Esophagus squamous epithelium (tissue), 4 donors: ENCODE measurements at regions not wholly inside any gene's neighbourhood (a gene's known extent, or its start where the extent isn't known, plus 50 kb on each side); places are given as distances from the start of the nearest gene placed in this dataset.
"Not testable (repeated sequence)": the region's sequence is repeated elsewhere in the genome, so short reads cannot be mapped to it uniquely, and the experiment has no call there.

Experiments
- POLR2A ChIP-seq, 4 donors: fragments of 450-650 bp; IDR thresholded peaks; one replicate each; pipeline ENCODE4 v1.6.1; 2017; ENCODE audit warnings: antibody characterized with exemption in 4 of 4, mild to moderate bottlenecking in 4 of 4, moderate library complexity in 3 of 4
- TF ChIP-seq, protein P1 (sequence below), 6 experiments: fragments of 450-650 bp in 4 of 6; fragments of 200-600 bp in 2 of 6; sonication (generic) in 2 of 6; IDR thresholded peaks; one replicate each; pipeline ENCODE4 v1.5.1; 2016 to 2019; ENCODE audit warnings: antibody characterized with exemption in 6 of 6, mild to moderate bottlenecking in 4 of 6, moderate library complexity in 4 of 6

DNA sequence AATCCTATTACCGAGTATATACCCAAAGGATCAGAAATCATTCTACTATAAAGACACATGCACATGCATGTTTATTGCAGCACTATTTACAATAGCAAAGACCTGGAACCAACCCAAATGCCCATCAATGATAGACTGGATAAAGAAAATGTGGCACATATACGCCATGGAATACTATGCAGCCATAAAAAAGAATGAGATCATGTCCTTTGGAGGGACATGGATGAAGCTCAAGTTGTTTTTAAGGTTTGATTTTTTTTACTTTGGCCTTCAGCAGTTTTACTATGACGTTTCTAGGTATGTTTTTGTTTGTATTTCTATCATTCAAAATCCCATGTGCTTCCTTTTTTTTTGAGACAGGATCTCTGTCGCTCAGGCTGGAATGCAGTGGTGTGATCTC, 265.8 kb downstream of the SETD4 start:
- TF ChIP-seq, protein P1, sequence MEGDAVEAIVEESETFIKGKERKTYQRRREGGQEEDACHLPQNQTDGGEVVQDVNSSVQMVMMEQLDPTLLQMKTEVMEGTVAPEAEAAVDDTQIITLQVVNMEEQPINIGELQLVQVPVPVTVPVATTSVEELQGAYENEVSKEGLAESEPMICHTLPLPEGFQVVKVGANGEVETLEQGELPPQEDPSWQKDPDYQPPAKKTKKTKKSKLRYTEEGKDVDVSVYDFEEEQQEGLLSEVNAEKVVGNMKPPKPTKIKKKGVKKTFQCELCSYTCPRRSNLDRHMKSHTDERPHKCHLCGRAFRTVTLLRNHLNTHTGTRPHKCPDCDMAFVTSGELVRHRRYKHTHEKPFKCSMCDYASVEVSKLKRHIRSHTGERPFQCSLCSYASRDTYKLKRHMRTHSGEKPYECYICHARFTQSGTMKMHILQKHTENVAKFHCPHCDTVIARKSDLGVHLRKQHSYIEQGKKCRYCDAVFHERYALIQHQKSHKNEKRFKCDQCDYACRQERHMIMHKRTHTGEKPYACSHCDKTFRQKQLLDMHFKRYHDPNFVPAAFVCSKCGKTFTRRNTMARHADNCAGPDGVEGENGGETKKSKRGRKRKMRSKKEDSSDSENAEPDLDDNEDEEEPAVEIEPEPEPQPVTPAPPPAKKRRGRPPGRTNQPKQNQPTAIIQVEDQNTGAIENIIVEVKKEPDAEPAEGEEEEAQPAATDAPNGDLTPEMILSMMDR (IDR thresholded peaks at IDR 0.05) = not testable (repeated sequence)
- TF ChIP-seq POLR2A (IDR thresholded peaks at IDR 0.05) = not testable (repeated sequence)
